HG03575 (cell line): ENCODE measurements at regions not wholly inside any gene's neighbourhood (a gene's known extent, or its start where the extent isn't known, plus 50 kb on each side); places are given as distances from the start of the nearest gene placed in this dataset.

Experiments used
- ATAC-seq: cut with Tn5 transposase; IDR thresholded peaks from one replicate; pipeline ENCODE4 v1.9.1; 2021; ENCODE audit not compliant: unreplicated experiment, insufficient number of reproducible peaks, low FRiP score; ENCODE audit errors: extremely low read depth

GRCh38 chr3:18295171-18295920 is 129.8 kb downstream of the SATB1 start:
- no peak for ATAC-seq

GRCh38 chr3:18290157-18290556 is 135.0 kb downstream of the SATB1 start:
- no peak for ATAC-seq

DNA sequence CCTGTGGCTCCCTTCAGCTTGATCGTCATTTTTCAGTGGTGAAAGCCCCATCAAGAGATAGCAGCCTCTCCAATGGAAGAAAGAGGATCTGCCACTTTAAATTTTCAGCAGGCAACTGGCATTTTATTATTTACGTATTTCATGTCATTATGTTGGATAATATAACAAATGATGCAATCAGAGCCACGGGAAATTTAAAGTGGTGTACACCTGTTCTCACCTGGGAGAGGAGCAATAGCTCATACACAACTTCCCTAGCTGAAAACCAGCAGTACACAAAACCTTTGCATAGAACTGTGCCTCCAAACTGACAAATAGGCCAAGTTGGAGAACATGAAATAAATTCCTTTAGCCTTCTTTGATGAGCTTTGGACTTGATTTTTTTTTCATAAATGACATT is 136.9 kb downstream of the SATB1 start:
- ATAC-seq, result no peak

GRCh38 chr3:18284716-18285115 is 140.4 kb downstream of the SATB1 start:
- ATAC-seq, result no peak

DNA sequence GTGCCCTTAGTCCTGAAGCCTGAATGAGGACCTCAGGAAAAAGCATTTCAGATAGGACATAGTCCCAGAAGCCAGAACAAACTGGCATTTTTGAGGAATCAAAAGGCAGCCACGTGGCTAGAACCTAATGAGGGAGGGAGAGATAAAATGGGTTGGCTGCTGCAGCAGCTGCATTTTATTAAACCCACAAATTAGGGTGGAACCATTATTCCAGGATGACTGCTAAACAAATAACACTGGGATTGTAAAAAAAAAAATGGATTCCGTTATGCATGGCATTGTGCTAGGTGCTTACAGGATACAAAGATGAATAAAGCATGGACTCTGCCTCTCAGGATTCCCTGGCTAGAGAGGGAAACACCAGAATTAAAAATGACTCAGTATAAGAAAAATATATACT is 141.5 kb downstream of the SATB1 start:
- no peak for ATAC-seq

DNA sequence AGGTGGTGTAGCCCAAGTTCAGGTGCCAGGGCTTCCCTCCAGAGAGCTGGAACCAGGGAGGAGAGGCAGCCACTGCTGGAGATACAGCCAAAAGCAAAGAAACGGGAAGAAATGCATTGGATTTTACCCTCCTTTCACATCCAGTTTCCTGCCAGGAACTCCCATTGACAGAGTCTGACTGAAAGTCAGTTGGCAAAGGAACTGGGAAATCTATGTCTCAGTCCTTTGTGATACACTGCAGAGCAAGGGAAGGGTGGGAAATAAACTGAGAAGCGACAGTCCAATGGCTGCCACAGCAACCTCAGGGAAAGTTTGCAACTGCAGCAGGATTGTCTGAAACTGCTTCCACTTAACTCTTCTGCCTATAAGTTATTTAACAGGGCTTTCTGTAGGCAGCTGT is 142.6 kb downstream of the SATB1 start:
- ATAC-seq, result no peak

GRCh38 chr3:18279226-18279737 is 145.9 kb downstream of the SATB1 start:
- no peak for ATAC-seq

GRCh38 chr3:18264853-18265252 is 160.3 kb downstream of the SATB1 start:
- ATAC-seq, result no peak

- no peak for ATAC-seq
These were observed 160.8 kb downstream of the SATB1 start for GRCh38 chr3:18264361-18264760.

DNA sequence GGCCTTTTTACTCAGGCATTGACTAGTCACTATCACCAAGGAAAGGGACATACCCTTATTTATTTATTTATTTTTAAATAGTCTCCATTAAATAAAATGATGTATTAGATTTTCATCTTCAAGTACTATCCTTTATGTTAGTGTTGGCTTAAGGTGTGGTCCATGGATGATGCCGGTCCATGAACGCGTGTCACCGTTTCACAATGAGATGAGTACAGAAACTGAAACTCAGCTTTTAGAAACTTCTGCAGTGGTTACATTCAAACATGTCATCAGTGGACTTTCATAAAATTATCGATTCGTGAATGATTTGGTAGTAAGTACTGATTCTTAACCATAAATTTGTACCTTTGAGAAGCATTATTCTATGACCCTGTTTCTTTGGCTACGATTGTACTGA is 166.6 kb downstream of the SATB1 start:
- ATAC-seq, result no peak

GRCh38 chr3:18252578-18252977 is 172.6 kb downstream of the SATB1 start:
- no peak for ATAC-seq

GRCh38 chr3:18250991-18251390 is 174.1 kb downstream of the SATB1 start:
- ATAC-seq, result no peak

DNA sequence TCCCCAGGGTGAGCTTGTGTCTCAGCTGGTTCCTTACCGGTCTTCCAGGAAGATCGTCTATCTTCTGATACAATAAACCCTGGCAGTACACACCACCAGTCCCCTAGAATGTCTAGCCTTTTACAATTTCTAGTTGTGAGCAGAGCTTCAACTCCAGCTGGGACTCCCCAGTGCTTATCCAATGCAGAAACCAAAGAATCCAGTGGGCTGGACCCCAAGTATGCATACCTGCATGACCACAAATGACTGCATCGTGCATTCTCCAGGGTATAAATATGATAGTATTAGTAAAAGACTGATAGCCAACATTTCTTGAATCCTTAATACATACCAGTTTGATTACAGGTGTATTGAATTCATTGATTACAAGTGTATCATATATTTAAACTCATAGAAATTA is 176.0 kb downstream of the SATB1 start:
- ATAC-seq, result no peak

DNA sequence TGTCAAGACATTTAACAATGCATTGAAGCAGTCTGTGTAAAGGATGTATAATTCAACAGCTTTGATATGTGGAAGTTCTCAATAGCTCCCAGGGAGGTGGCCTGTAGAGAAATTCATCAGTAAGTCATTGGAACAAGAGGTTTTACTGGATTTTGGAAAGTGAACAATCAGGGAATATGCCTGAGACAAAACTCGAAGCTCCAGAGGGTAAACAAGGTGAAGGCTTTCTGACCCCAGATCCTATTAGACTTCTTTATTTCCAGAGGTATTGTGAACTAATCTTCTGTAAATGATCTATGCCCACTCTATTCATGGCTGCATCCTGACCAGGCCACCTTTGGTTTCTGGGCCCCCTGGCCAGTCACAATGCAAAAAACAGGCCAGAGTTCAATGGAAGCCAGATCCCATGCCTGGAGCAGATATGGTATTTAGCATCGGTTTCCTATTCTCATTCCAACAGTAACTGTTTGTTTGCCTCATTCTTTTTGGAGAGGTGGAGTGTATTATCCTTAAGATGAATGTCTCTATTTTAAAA is 177.3 kb downstream of the SATB1 start:
- ATAC-seq, result no peak

GRCh38 chr3:18247139-18247695 is 177.9 kb downstream of the SATB1 start:
- no peak for ATAC-seq

DNA sequence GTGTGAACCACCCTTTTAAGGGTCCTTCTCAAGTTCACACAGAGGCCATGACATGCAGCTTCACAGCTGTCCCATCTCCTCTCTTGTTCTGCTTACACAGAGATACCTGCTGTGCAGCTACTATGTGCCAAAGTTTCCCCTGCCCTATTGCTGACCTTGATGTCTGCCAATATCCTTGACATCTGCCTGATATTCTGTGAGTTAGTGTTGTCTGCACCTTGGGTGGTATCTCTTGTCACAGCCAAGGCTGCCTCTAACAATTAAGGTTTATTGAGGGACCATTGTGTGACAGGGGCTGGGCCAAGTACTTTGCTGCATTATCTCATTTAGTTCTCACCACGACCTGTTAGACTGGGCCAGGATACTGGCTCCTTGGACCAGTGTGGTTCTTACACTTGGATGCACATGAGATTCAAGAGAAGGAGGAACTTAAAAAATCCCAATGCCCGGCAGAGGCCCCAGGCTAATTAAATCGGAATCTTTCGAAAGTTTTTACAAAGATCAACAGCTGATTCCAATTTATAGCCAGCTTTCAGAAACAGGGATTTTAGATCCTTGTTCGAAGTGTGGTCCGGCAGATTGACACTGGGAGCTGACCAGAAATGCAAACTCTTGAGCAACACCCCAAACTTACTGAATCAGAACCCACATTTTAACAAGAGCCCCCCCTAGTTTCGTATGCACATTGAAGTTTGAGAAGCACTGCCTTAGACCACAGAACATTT is 178.6 kb downstream of the SATB1 start:
- no peak for ATAC-seq

GRCh38 chr3:18245721-18246120 is 179.4 kb downstream of the SATB1 start:
- no peak for ATAC-seq

GRCh38 chr3:18241837-18242236 is 183.3 kb downstream of the SATB1 start:
- ATAC-seq, result no peak

GRCh38 chr3:18239674-18240073 is 185.5 kb downstream of the SATB1 start:
- no peak for ATAC-seq
